T-helper 22 cell (primary cell): ENCODE measurements at regions not wholly inside any gene's neighbourhood (a gene's known extent, or its start where the extent isn't known, plus 50 kb on each side); places are given as distances from the start of the nearest gene placed in this dataset.

ENCODE experiments used
- DNase-seq: peaks from one replicate; pipeline ENCODE4 v3.0.0-alpha.2; 2020; ENCODE audit warnings: low read depth

GRCh38 chr2:211237586-211238275, 681.3 kb downstream of the CPS1 start:
- no peak for DNase-seq

DNA sequence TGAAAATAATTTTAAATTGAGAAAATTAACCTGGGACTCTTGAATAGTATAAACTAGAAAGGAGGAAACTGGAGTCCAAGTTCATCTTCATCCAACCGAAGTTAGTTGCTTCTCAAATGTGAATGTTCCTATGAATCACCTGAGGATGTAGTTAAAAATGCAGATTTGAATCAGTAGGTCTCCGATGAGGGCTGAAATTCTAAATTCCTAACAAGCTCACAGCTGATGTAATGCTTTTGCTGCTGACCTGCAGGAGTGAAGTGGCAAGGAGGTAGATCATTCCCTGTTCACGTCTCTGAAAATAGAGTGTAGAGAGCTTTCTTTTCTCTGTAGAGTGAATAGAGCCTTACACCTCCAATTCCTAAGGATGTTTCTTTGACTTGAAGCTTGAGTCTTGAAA, 685.5 kb downstream of the CPS1 start:
- DNase-seq: no peak

GRCh38 chr2:211247751-211248150, 691.4 kb downstream of the CPS1 start:
- no peak for DNase-seq

DNA sequence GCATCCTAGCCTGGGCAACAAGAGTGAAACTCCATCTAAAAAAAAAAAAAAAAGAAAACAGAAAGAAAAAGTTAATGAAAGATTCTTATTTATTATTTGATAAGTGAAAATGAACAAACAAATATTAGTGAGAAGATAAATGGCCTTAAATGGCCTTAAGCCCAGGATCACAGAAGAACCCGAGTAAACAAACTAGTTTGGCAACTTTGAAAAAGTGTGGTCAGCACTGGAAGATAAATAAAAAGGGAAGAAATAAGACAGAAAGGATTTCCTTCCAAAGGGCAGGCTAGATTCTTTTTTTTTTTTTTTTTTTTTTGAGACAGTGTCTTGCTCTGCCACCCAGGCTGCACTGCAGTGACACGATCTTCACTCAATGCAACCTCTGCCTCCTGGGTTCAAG, 692.4 kb downstream of the CPS1 start:
- DNase-seq: no peak

- DNase-seq: no peak
Measured at GRCh38 chr2:211251016-211251415, 694.6 kb downstream of the CPS1 start.

GRCh38 chr2:211258646-211259335, 702.4 kb downstream of the CPS1 start:
- DNase-seq: no peak

- no peak for DNase-seq
Measured at GRCh38 chr2:211259831-211260476, 703.6 kb downstream of the CPS1 start.

GRCh38 chr2:211270257-211270656, 713.9 kb downstream of the CPS1 start:
- no peak for DNase-seq

GRCh38 chr2:211281430-211282073, 725.2 kb downstream of the CPS1 start:
- no peak for DNase-seq

DNA sequence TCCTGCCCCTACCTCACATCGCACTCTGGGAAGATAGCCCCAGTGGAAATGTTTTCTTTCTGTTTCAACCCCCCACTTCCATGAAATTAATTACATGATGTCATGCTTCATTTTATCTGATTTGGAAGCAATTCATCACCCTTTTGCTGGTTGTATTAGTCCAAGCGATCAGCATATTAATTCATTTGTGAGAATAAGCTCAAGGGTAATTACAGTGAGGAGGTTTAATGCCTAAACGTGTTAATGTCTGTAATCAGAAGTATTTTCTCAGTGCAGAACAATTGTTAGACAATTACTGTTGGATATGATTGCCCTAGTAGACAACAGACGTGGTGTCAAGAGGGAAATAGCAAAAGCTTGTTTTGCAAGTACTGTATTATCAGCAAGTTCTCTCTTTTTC, 746.3 kb downstream of the CPS1 start:
- no peak for DNase-seq

DNA sequence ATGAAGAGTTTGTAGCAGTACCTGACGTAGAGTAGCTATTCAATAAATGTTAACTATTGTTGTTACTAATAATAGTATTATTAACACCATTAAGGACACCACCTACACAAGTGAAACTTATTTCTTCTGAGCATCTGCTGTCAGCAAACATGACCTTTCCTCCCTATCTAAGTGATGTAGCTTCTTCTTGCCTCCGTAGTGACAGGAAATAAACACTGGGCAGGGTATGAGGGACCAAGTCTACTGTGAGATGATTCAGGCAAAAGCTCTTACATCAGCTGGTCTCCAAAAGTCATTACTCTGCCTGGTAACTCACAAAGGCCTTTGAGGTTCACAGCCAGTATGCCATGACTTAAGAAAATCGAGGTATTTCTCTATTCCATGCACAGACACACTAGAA, 750.5 kb downstream of the CPS1 start:
- no peak for DNase-seq
